ENCODE measurements at regions not wholly inside any gene's neighbourhood (a gene's known extent, or its start where the extent isn't known, plus 50 kb on each side); places are given as distances from the start of the nearest gene placed in this dataset.

GRCh38 chr13:64808704-64809103, 2421.4 kb downstream of the PCDH9 start:
- TF ChIP-seq CTCF (IDR thresholded peaks at IDR 0.05) (no peak), POLR2A (IDR thresholded peaks at IDR 0.05) (no peak)
